Spleen (tissue), 7 donors: ENCODE measurements at regions not wholly inside any gene's neighbourhood (a gene's known extent, or its start where the extent isn't known, plus 50 kb on each side); places are given as distances from the start of the nearest gene placed in this dataset.

Experiments
- POLR2AphosphoS5 ChIP-seq, 3 donors: sonication (generic); formaldehyde crosslinking; IDR thresholded peaks; one replicate each; pipeline ENCODE4 v1.5.1; 2017; ENCODE audit warnings: antibody characterized with exemption in 3 of 3
- TF ChIP-seq, protein P1 (sequence below), 11 experiments: fragments of 200-600 bp in 7 of 11; fragments of 450-650 bp in 4 of 11; sonication (generic) in 4 of 11; IDR thresholded peaks in 8 of 11; conservative IDR thresholded peaks in 3 of 11; 1 replicate in 7 of 11; 2 replicates in 4 of 11; pipeline versions ENCODE4 v1.4.0 to v1.8.0; 2016 to 2021; ENCODE audit warnings: antibody characterized with exemption in 11 of 11, inconsistent platforms in 4 of 11, mild to moderate bottlenecking in 1 of 11
- donor health status: DM: no; HTN: no; CAD: no; lungs with moderate emphysema.
- donor health status: DM: no; HTN: no; CAD: no.
- donor health status: DM: no; HTN: no; CAD: no.

DNA sequence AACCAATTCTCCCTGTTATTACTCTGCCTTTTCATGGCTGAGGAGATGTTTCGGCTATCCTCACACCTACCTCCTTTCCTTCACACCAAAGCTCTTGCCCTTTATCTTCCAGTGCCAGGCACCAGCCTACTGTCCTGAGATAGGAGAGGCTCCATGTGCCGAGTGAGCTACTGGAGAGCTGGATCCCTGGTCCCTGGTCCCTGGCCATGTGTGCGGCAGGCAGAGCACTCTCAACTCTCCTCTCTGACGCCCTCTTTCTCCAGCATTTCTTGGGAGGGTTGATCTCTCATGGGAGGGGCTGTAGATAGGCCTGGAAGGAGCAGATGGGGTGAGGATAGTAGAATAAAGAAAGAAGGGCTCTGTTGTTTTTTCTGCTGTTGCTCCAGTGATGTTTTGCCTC is 277.1 kb upstream of the UMPS start:
- no peak for TF ChIP-seq POLR2AphosphoS5 (IDR thresholded peaks at IDR 0.05)
- TF ChIP-seq, protein P1, sequence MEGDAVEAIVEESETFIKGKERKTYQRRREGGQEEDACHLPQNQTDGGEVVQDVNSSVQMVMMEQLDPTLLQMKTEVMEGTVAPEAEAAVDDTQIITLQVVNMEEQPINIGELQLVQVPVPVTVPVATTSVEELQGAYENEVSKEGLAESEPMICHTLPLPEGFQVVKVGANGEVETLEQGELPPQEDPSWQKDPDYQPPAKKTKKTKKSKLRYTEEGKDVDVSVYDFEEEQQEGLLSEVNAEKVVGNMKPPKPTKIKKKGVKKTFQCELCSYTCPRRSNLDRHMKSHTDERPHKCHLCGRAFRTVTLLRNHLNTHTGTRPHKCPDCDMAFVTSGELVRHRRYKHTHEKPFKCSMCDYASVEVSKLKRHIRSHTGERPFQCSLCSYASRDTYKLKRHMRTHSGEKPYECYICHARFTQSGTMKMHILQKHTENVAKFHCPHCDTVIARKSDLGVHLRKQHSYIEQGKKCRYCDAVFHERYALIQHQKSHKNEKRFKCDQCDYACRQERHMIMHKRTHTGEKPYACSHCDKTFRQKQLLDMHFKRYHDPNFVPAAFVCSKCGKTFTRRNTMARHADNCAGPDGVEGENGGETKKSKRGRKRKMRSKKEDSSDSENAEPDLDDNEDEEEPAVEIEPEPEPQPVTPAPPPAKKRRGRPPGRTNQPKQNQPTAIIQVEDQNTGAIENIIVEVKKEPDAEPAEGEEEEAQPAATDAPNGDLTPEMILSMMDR (IDR thresholded peaks at IDR 0.05 in 8 of 11, conservative IDR thresholded peaks at IDR 0.05 in 3 of 11): no peak
